ENCODE measurements at regions not wholly inside any gene's neighbourhood (a gene's known extent, or its start where the extent isn't known, plus 50 kb on each side); places are given as distances from the start of the nearest gene placed in this dataset.

GRCh38 chr14:29089849-29090248 lies 323.3 kb downstream of the FOXG1 start:
- H3K36me3 ChIP-seq (ENCODE audit: insufficient read depth, low read length) = no peaks in the 10 kb centered on the region
- TF ChIP-seq CTCF (IDR thresholded peaks at IDR 0.05; ENCODE audit: extremely low read depth, low read depth, low read length) = no peak
- no peaks in the 10 kb centered on the region for H3K4me1 ChIP-seq (ENCODE audit: insufficient read depth, low read length)
- no peak overlapping the region for H3K27ac ChIP-seq (ENCODE audit: low read depth, low read length)
- no peak overlapping the region for H2AFZ ChIP-seq (ENCODE audit: low read length)
- DNase-seq (ENCODE audit: insufficient read length, low spot score, missing footprints) = no peak
- H3K27me3 ChIP-seq (ENCODE audit: insufficient read depth, low read length) = no peaks in the 10 kb centered on the region
- no peaks in the 10 kb centered on the region for H4K20me1 ChIP-seq (ENCODE audit: insufficient read depth, low read length)
- no peak overlapping the region for H3K4me2 ChIP-seq (ENCODE audit: insufficient read depth, low read length)
- H3K4me3 ChIP-seq (ENCODE audit: insufficient read depth, low read length) = no peak overlapping the region
- no peaks in the 10 kb centered on the region for H3K9me3 ChIP-seq (ENCODE audit: low read depth, low read length)
- no peaks in the 10 kb centered on the region for H3K79me2 ChIP-seq (ENCODE audit: insufficient read depth, low read length)

- DNase-seq (ENCODE audit: insufficient read length, low spot score, missing footprints) = no peak
- no peaks in the 10 kb centered on the region for H3K27me3 ChIP-seq (ENCODE audit: insufficient read depth, low read length)
- H3K9me3 ChIP-seq (ENCODE audit: low read depth, low read length) = no peaks in the 10 kb centered on the region
- TF ChIP-seq CTCF (IDR thresholded peaks at IDR 0.05; ENCODE audit: extremely low read depth, low read depth, low read length) = no peak
- no peaks in the 10 kb centered on the region for H3K79me2 ChIP-seq (ENCODE audit: insufficient read depth, low read length)
- peak overlapping the region; percentile 68 for H2AFZ ChIP-seq (ENCODE audit: low read length)
- H3K4me1 ChIP-seq (ENCODE audit: insufficient read depth, low read length) = no peaks in the 10 kb centered on the region
- peak overlapping the region; percentile 41 for H3K4me2 ChIP-seq (ENCODE audit: insufficient read depth, low read length)
- no peak overlapping the region for H3K27ac ChIP-seq (ENCODE audit: low read depth, low read length)
- H4K20me1 ChIP-seq (ENCODE audit: insufficient read depth, low read length) = no peaks in the 10 kb centered on the region
- H3K4me3 ChIP-seq (ENCODE audit: insufficient read depth, low read length) = peak overlapping the region; percentile 6
- H3K36me3 ChIP-seq (ENCODE audit: insufficient read depth, low read length) = no peaks in the 10 kb centered on the region
Measured at GRCh38 chr14:29092121-29092520, 325.5 kb downstream of the FOXG1 start.

GRCh38 chr14:29097476-29097875 lies 330.9 kb downstream of the FOXG1 start:
- DNase-seq (ENCODE audit: insufficient read length, low spot score, missing footprints) = no peak
- no peak overlapping the region for H3K4me2 ChIP-seq (ENCODE audit: insufficient read depth, low read length)
- H3K79me2 ChIP-seq (ENCODE audit: insufficient read depth, low read length) = no peaks in the 10 kb centered on the region
- H3K36me3 ChIP-seq (ENCODE audit: insufficient read depth, low read length) = no peaks in the 10 kb centered on the region
- H3K4me3 ChIP-seq (ENCODE audit: insufficient read depth, low read length) = no peak overlapping the region
- no peaks in the 10 kb centered on the region for H3K4me1 ChIP-seq (ENCODE audit: insufficient read depth, low read length)
- no peaks in the 10 kb centered on the region for H3K27me3 ChIP-seq (ENCODE audit: insufficient read depth, low read length)
- no peaks in the 10 kb centered on the region for H4K20me1 ChIP-seq (ENCODE audit: insufficient read depth, low read length)
- no peak overlapping the region for H3K27ac ChIP-seq (ENCODE audit: low read depth, low read length)
- TF ChIP-seq CTCF (IDR thresholded peaks at IDR 0.05; ENCODE audit: extremely low read depth, low read depth, low read length) = no peak
- H3K9me3 ChIP-seq (ENCODE audit: low read depth, low read length) = no peaks in the 10 kb centered on the region
- H2AFZ ChIP-seq (ENCODE audit: low read length) = no peak overlapping the region

- Histone ChIP-seq H3K4me2 (ENCODE audit: insufficient read depth, low read length) (no peak overlapping the region), H2AFZ (ENCODE audit: low read length) (no peak overlapping the region), H3K79me2 (ENCODE audit: insufficient read depth, low read length) (no peaks in the 10 kb centered on the region), H3K4me1 (ENCODE audit: insufficient read depth, low read length) (no peaks in the 10 kb centered on the region), H3K27ac (ENCODE audit: low read depth, low read length) (no peak overlapping the region), H3K27me3 (ENCODE audit: insufficient read depth, low read length) (no peaks in the 10 kb centered on the region), H3K9me3 (ENCODE audit: low read depth, low read length) (no peaks in the 10 kb centered on the region), H3K4me3 (ENCODE audit: insufficient read depth, low read length) (no peak overlapping the region), H3K36me3 (ENCODE audit: insufficient read depth, low read length) (no peaks in the 10 kb centered on the region), H4K20me1 (ENCODE audit: insufficient read depth, low read length) (no peaks in the 10 kb centered on the region)
- TF ChIP-seq CTCF (IDR thresholded peaks at IDR 0.05; ENCODE audit: extremely low read depth, low read depth, low read length) = no peak
- DNase-seq (ENCODE audit: insufficient read length, low spot score, missing footprints) = no peak
Measured at GRCh38 chr14:29098656-29099055, 332.1 kb downstream of the FOXG1 start.
